Bone marrow (tissue), 2 donors: ENCODE measurements at regions not wholly inside any gene's neighbourhood (a gene's known extent, or its start where the extent isn't known, plus 50 kb on each side); places are given as distances from the start of the nearest gene placed in this dataset.

Source experiments
- DNase-seq, 2 donors: peaks; one replicate each; lab custom pipeline; 2025; lab: John Stamatoyannopoulos, UW

GRCh38 chr12:118467641-118468305 is 91.4 kb downstream of the SUDS3 start:
- DNase-seq, result no peak

DNA sequence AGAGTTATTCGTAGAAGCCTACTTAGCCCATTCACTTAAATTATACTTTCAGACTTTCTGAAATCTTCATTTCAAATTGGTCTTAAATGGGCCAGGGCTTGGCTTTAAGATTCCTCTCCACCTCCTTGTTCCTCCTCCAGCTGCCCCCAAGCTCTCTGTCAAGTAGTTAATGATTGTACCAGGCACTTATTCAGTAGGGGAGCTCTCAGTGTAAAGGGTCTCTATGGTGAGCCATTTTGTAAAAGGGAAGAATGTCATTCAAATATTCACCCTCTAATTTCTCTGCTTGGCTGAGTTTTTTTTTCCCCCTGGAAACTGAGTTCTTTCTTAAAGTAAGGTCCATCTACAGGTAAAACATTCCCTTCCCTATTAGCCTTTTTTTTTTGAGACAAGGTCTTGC is 96.6 kb downstream of the SUDS3 start:
- DNase-seq, result no peak

DNA sequence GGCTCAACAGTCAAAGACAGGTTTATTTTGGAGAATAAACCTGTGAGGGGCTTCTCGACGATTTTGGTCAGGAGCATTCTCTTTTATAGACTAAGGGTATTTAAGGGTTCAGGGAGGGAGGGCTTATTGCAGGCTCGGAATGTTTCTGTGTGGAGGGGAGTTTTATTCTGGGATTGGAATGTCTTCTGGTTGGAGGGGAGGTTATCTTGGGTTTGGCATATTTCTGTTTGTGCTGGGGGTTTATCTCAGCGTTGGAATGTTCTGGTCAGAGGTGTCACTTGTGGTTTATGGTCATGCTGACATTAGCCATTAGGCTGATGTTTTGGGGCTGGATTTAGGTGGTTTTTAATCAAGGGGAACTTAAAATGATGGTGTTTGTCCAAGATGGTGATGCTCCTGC is 103.9 kb downstream of the SUDS3 start:
- no peak for DNase-seq

GRCh38 chr12:118488034-118488433 is 111.7 kb downstream of the SUDS3 start:
- DNase-seq, result no peak

DNA sequence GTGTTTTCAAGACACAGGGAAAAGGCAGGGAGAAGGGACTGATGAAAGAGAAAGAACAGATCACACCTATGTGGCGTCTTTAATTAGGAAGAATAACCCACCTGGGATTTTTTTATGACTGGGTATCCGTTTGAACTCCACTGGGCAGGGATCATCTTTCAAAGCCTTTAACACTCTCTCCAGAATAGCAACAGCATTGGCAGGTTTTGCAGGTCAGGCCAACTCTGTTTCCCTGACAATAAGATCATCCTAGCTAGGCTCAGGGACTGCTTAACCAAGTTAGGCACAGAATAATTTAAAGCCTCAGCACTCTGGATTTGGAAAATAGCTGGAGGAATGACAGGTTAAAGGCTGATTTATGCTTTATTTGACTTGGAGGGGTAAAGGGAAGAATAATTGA is 117.6 kb downstream of the SUDS3 start:
- no peak for DNase-seq

- DNase-seq, result no peak
Observed at GRCh38 chr12:118494776-118495175, 118.4 kb downstream of the SUDS3 start.

- DNase-seq, result no peak
Observed at GRCh38 chr12:118495296-118495695, 118.9 kb downstream of the SUDS3 start.

DNA sequence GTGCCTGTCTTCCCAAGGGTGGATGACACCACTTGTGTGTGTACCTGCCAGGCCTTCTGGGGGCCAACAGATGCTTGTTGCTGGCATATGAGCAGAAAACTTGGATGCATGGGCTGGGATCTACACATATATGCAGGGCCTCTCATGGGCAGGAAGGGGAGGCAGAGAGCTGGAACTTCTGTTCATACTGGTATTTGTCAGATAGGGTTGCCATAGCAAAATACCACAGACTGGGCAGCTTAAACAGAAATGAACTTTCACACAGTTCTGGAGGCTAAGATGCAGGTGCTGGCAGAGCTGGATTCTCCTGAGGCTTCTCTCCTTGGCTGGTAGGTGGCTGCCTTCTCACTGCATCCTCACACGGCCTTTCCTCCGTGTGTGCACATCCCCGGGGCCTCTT is 121.8 kb downstream of the SUDS3 start:
- DNase-seq, result no peak

GRCh38 chr12:118500299-118500698 is 123.9 kb downstream of the SUDS3 start:
- no peak for DNase-seq

DNA sequence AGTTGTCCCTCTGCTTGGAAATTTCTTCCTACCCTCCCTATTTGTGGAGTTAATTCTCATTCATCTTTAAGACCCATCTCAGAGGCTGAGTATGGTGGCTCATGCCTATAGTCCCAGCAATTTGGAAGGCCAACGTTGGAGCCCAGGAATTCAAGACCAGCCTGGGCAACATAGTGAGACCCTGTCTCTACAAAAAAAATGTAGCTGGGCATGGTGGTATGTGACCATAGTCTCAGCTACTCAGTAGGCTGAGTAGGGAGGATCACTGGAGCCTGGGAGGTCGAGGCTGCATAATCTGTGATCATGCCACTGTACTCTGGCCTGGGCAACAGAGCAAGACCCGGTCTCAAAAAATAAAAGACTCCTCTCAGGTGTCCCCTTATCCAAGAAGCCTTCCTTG is 125.1 kb downstream of the SUDS3 start:
- no peak for DNase-seq

DNA sequence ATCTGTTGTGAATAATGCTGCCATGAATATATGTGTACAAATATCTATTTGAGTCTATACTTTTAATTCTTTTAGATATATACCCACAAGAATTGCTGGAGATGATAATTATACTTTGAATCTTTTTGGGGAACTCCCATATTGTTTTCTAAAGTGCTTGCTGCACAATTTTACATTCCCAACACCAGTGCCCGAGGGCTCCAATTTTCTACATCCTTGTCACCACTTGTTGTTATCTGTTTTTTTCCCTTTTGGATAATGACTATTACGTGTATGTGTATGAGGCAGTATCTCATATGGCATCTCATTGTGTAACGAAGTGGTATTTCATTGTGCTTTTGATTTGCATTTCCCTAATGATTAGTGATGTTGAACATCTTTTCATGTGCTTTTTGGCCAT is 127.1 kb downstream of the SUDS3 start:
- no peak for DNase-seq

DNA sequence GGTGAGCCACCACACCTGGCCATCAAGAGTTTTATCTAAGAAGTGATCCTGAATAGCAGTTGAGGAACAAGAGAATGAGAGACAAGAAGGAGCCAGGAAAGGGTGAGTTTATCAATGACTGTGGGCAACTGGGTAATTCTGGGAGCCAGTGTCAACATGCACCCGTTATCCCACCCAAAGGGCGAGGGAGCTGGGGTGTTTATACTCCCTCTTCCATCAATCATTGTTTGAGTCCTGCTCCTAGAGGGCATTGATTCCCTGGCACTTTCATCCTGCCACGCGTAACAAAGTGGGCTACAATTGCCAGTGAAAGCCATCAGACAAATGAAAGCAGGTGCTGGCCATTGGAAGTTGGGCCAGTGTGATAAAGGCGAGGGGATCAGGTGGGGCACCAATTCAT is 136.3 kb downstream of the SUDS3 start:
- no peak for DNase-seq

GRCh38 chr12:118513611-118514010 is 137.3 kb downstream of the SUDS3 start:
- no peak for DNase-seq

GRCh38 chr12:118514297-118514696 is 137.9 kb downstream of the SUDS3 start:
- no peak for DNase-seq

DNA sequence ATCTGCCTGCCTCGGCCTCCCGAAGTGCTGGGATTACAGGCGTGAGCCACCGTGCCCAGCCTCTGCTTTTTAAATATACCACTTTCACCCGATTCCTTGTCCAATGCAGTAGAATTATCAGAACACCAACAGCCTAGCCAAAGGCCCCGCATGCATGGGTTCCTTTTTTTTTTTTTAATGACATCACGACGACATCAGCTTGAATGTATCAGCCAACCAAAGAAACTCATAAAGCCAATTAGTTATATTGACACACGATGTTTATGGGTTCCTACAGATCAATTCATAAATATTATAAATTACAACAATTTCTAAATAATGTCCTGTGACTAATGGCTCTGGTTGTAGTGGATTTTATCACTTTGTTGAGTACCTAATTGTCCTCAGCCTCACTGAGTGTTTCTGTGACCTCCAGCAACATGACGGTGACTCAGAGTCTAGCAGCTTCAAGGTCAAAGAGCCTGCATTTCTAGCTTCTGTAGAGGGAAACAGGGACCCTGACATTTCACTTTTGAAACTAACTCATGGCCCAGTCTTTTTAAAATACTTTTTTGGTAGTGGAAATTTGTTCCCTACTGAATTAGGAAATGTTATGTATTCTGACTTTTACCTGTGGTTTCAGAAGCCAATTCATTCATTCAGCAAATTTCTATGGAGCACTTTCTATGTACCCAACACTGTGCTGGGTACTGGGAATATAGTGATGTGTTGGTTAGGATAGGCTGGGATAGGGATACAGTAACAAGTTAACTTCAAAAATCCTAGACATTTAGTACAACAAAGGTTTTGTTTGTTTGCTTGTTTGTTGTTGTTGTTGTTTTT is 144.1 kb downstream of the SUDS3 start:
- DNase-seq, result no peak

- DNase-seq, result no peak
Observed at GRCh38 chr12:118521036-118521370, 144.6 kb downstream of the SUDS3 start.

GRCh38 chr12:118524446-118524845 is 148.1 kb downstream of the SUDS3 start:
- DNase-seq, result no peak

GRCh38 chr12:118525216-118525615 is 148.9 kb downstream of the SUDS3 start:
- DNase-seq, result no peak

- DNase-seq, result no peak
Observed at GRCh38 chr12:118526255-118527095, 150.1 kb downstream of the SUDS3 start.

- DNase-seq, result no peak
Observed at GRCh38 chr12:118527310-118527709, 151.0 kb downstream of the SUDS3 start.

- DNase-seq, result no peak
Observed at GRCh38 chr12:118528625-118529024, 152.3 kb downstream of the SUDS3 start.

GRCh38 chr12:118534003-118534402 is 157.6 kb downstream of the SUDS3 start:
- no peak for DNase-seq
